Lung (tissue), 11 donors: ENCODE measurements at regions not wholly inside any gene's neighbourhood (a gene's known extent, or its start where the extent isn't known, plus 50 kb on each side); places are given as distances from the start of the nearest gene placed in this dataset.

Experiments
- ATAC-seq: fragments of 200-7000 bp; cut with Tn5 transposase; one replicate; pipeline ENCODE4 v1.9.1; 2020; ENCODE audit warnings: moderate number of reproducible peaks; ENCODE audit not compliant: insufficient read depth, low FRiP score
- DNase-seq, 3 donors: peaks; one replicate each; pipeline ENCODE4 v3.0.0-alpha.2; 2013 to 2017
- H3K27ac ChIP-seq, 2 donors: one replicate each; pipeline ENCODE4 v1.5.1; 2013; ENCODE audit warnings: mild to moderate bottlenecking in 2 of 2, moderate library complexity in 2 of 2, control low read depth in 1 of 2, inconsistent platforms in 1 of 2, low read depth in 1 of 2, low read length in 1 of 2
- H3K27me3 ChIP-seq, 3 donors: one replicate each; pipeline ENCODE4 v1.5.1; 2013; ENCODE audit warnings: low read length in 2 of 3; ENCODE audit not compliant: control insufficient read depth in 3 of 3, insufficient read depth in 3 of 3
- H3K36me3 ChIP-seq, 4 donors: one replicate each; pipeline ENCODE4 v1.5.1; 2013; ENCODE audit warnings: low read length in 4 of 4, mild to moderate bottlenecking in 1 of 4, moderate library complexity in 1 of 4; ENCODE audit not compliant: control insufficient read depth in 4 of 4, insufficient read depth in 4 of 4
- H3K4me1 ChIP-seq, 5 donors: one replicate each; pipeline ENCODE4 v1.5.1; 2013; ENCODE audit warnings: low read length in 5 of 5, mild to moderate bottlenecking in 2 of 5, moderate library complexity in 1 of 5; ENCODE audit not compliant: control insufficient read depth in 5 of 5, insufficient read depth in 5 of 5
- H3K4me3 ChIP-seq: one replicate; pipeline ENCODE4 v1.5.1; 2013; ENCODE audit warnings: mild to moderate bottlenecking, control low read depth, moderate library complexity
- H3K9ac ChIP-seq, 2 donors: one replicate each; pipeline ENCODE4 v1.5.1; 2013; ENCODE audit warnings: low read length in 2 of 2, control low read depth in 1 of 2; ENCODE audit not compliant: insufficient read depth in 1 of 2
- H3K9me3 ChIP-seq, 4 donors: one replicate each; pipeline ENCODE4 v1.5.1; 2013; ENCODE audit warnings: low read length in 3 of 4, mild to moderate bottlenecking in 1 of 4, moderate library complexity in 1 of 4; ENCODE audit not compliant: control insufficient read depth in 4 of 4, insufficient read depth in 3 of 4
- CTCF ChIP-seq: IDR thresholded peaks from 2 replicates; pipeline ENCODE4 v1.5.1; 2012; ENCODE audit warnings: mild to moderate bottlenecking; ENCODE audit errors: control extremely low read depth, extremely low read depth
- WGBS, 2 donors: extraction: QIAGEN DNeasy Blood & Tissue Kit; methylation state at CpG; one replicate each; pipeline ENCODE4 v1.1.7; 2013; 5-methylcytosine and 5-hydroxymethylcytosine counted together
- donor health status: control.
- donor health status: control.
- donor health status: Bipolar disorder and iron deficiency.
- donor health status: healthy.
- donor health status: DM: yes; HTN: yes; CAD: no.

- 82 to 93% methylated on average over 8 of the region's 8 CpGs for WGBS, 2 donors
- Histone ChIP-seq H3K36me3 (no peaks in the 10 kb centered on the region), H3K9me3 (peaks cover 0 to 3% (median 0%) of the 10 kb centered on the region in 4 donors), H3K4me1 (peaks cover 0 to 4% (median 0%) of the 10 kb centered on the region in 5 donors), H3K4me3 (no peak overlapping the region), H3K9ac (no peak overlapping the region), H3K27ac (no peak overlapping the region), H3K27me3 (peaks cover 0 to 3% (median 0%) of the 10 kb centered on the region in 3 donors)
- DNase-seq (no peak), ATAC-seq (no peak)
- no peak for TF ChIP-seq CTCF
Observed at GRCh38 chr15:70432924-70433495, 330.3 kb downstream of the UACA start.

DNA sequence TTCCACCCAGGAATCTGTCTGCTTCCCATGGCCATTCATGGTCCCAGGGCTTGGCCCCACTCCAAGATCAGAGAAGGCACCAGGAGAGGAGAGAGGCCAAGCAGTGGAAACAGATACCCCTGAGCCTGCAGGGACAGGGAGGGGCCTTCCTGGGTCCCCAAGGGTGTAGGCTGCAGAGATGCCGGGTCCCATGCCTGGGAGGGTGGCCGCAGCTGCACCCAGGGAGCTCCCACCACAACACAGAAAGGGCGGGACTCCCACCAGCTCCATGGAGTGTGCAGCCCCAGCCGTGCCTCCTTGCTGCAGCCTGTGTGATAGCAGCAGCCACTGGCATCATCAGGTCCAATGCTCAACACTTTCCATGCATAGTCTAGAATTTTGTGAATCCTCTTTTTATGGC is 331.5 kb downstream of the UACA start:
- WGBS, 2 donors: 89 to 92% methylated on average over 3 to 4 of the region's 4 CpGs
- Histone ChIP-seq H3K27me3 (peaks cover 0 to 3% (median 0%) of the 10 kb centered on the region in 3 donors), H3K4me3 (no peak overlapping the region), H3K4me1 (peaks cover 0 to 4% (median 0%) of the 10 kb centered on the region in 5 donors), H3K9ac (no peak overlapping the region), H3K27ac (no peak overlapping the region), H3K36me3 (no peaks in the 10 kb centered on the region), H3K9me3 (peaks cover 0 to 3% (median 0%) of the 10 kb centered on the region in 4 donors)
- no peak for TF ChIP-seq CTCF
- ATAC-seq: no peak
- DNase-seq: peak in 1 of 3 donors; percentile 1

- Histone ChIP-seq H3K36me3 (no peaks in the 10 kb centered on the region), H3K9me3 (peaks cover 0 to 3% (median 0%) of the 10 kb centered on the region in 4 donors), H3K4me3 (no peak overlapping the region), H3K27ac (no peak overlapping the region), H3K4me1 (peaks cover 0 to 4% (median 0%) of the 10 kb centered on the region in 5 donors), H3K9ac (no peak overlapping the region), H3K27me3 (no peaks in the 10 kb centered on the region)
- 23 to 39% methylated on average over 1 of the region's 1 CpG for WGBS, 2 donors
- peak in 1 of 3 donors; percentile 41 for DNase-seq
- ATAC-seq: no peak
- TF ChIP-seq CTCF: no peak
Observed at GRCh38 chr15:70430069-70430468, 332.4 kb upstream of the TLE3 start.
